ENCODE measurements at regions not wholly inside any gene's neighbourhood (a gene's known extent, or its start where the extent isn't known, plus 50 kb on each side); places are given as distances from the start of the nearest gene placed in this dataset.

DNA sequence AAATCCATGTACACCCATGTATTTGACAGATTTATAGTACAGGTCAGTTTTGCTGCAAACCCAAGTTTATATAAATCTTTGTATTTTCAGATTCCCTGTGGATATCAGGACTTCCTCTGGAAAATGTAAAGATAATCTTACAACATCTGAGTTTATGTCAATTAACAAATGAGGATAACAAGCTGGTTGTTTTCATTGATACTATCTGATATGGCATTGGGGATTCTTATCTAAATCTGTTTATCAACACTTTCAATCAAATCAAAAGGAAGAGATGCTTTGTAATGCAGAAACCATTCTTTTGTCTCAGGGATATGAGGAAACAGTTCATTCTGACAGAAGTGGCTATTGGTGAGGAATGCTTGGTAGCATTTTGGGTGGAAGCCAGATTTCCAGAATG, 64.9 kb upstream of the FAM204A start:
- Mint-ChIP-seq H3K4me3 (no peak overlapping the region), H3K27ac (no peak overlapping the region), H3K27me3 (ENCODE audit: low read depth) (peaks cover 2% of the 10 kb centered on the region), H3K4me1 (ENCODE audit: low read depth) (no peaks in the 10 kb centered on the region), H3K9me3 (no peaks in the 10 kb centered on the region), H3K36me3 (ENCODE audit: low read depth) (no peaks in the 10 kb centered on the region)
- DNase-seq (ENCODE audit: low spot score), result no peak

DNA sequence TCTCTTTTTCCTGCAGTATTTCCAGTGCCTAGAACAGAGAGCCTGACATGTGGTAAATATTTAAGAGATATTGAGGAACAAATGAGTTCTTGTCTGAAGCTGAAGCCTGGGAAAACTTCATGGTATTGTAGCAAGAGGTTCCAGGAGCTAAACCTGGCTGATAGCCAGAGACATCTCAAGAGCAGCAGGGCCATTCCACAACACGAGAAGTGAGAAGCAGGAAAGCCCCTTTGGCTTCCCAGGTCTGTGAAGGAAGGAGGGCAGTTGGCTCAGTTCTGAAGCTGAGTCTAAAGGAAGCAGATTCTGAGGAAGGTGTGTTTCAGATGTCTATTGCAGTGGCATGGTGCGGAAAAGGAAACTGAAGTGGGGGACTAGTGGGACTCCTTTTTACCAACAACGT, 63.8 kb upstream of the FAM204A start:
- Mint-ChIP-seq H3K27me3 (ENCODE audit: low read depth) (peaks cover 2% of the 10 kb centered on the region), H3K4me3 (no peak overlapping the region), H3K4me1 (ENCODE audit: low read depth) (no peaks in the 10 kb centered on the region), H3K27ac (no peak overlapping the region), H3K9me3 (no peaks in the 10 kb centered on the region), H3K36me3 (ENCODE audit: low read depth) (no peaks in the 10 kb centered on the region)
- no peak for DNase-seq (ENCODE audit: low spot score)

DNA sequence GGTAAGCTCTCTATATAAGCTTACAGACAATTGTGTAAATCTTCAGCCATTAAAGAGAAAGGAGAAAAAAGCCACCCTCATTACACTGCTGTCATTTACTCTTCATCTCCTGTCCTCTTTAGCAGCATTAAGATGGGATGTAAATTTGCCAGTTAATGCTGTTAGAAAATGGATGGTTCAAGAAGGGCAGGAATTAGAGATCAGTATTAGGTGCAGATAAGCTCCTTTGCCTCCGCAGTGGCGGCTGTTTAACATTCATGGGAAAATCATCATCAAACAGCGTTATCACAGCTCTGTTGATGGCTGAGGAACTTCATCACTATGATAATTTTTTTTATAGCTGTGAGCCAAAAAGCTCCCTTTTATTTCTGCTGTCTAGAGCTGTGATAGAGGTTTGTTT, 61.8 kb upstream of the FAM204A start:
- Mint-ChIP-seq H3K27ac (no peak overlapping the region), H3K36me3 (ENCODE audit: low read depth) (no peaks in the 10 kb centered on the region), H3K9me3 (no peaks in the 10 kb centered on the region), H3K27me3 (ENCODE audit: low read depth) (peaks cover 2% of the 10 kb centered on the region), H3K4me3 (no peak overlapping the region), H3K4me1 (ENCODE audit: low read depth) (no peaks in the 10 kb centered on the region)
- no peak for DNase-seq (ENCODE audit: low spot score)

DNA sequence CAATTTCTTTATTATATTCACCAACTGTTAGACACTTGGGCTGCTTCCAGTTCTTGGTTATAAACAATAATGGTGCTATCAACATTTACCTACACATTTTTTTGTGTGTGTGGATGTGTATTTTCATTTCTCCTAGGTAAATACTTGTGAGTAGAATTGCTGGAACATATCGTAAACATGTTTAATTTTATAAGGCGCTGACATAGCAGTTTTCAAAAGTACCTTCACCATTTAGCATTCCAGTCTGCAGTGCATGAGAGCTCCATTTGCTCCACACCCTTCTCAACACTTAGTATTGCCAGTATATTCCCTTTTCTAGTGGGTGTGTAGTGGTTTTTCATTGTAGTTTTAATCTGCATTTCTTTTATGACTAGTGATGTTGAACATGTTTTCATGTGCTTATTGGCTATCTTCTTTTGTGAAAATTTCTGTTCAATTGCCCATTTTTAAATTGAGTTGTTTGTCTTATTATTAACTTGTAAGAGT, 59.6 kb upstream of the FAM204A start:
- H3K36me3 Mint-ChIP-seq (ENCODE audit: low read depth), result no peaks in the 10 kb centered on the region
- no peak for DNase-seq (ENCODE audit: low spot score)
- H3K27ac Mint-ChIP-seq, result no peak overlapping the region
- H3K9me3 Mint-ChIP-seq, result no peaks in the 10 kb centered on the region
- no peak overlapping the region for H3K4me3 Mint-ChIP-seq
- peaks cover 6% of the 10 kb centered on the region for H3K27me3 Mint-ChIP-seq (ENCODE audit: low read depth)
- no peaks in the 10 kb centered on the region for H3K4me1 Mint-ChIP-seq (ENCODE audit: low read depth)

DNA sequence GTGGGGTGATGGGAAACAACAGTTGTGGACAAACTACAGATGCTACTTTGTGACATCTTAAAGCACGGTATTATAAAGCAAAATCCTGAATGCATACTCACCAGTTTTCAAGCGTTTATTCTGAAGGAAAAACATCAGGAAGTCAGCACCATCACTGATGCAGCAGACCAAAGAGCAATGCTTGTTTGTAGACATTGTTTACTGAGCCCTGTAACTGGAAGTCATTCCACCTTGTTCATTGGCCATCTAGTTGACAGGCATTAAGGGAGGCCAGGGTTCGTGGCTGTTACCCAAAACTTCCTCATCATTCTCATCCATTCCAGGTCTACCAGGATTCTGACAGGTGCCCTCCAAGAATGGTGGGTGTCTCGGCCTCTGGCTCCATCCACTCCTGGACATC, 55.3 kb upstream of the FAM204A start:
- no peaks in the 10 kb centered on the region for H3K4me1 Mint-ChIP-seq (ENCODE audit: low read depth)
- no peak for DNase-seq (ENCODE audit: low spot score)
- no peak overlapping the region for H3K4me3 Mint-ChIP-seq
- H3K27ac Mint-ChIP-seq, result no peak overlapping the region
- H3K27me3 Mint-ChIP-seq (ENCODE audit: low read depth), result peaks cover 4% of the 10 kb centered on the region
- no peaks in the 10 kb centered on the region for H3K9me3 Mint-ChIP-seq
- no peaks in the 10 kb centered on the region for H3K36me3 Mint-ChIP-seq (ENCODE audit: low read depth)

DNA sequence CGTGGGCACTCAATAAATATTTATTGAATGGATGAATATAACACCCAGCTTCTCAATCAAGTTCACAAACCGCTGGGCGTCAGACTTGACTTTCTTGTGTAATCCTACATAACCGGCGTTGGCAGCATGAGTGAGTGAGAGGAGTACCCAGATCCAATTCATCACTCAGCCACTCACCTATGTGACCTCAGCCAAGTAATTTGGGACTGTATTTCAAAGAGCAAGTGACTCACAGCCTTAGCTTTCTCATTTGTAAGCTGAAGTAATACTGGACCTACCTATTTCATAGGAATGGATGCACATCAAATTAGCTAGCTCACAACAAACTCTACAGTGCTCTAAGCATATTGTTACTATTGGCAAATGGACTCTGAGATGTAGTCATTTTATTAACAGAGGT, 53.8 kb upstream of the FAM204A start:
- Mint-ChIP-seq H3K4me3 (no peak overlapping the region), H3K36me3 (ENCODE audit: low read depth) (no peaks in the 10 kb centered on the region), H3K27ac (no peak overlapping the region), H3K27me3 (ENCODE audit: low read depth) (peaks cover 4% of the 10 kb centered on the region), H3K4me1 (ENCODE audit: low read depth) (no peaks in the 10 kb centered on the region), H3K9me3 (no peaks in the 10 kb centered on the region)
- DNase-seq (ENCODE audit: low spot score), result no peak

DNA sequence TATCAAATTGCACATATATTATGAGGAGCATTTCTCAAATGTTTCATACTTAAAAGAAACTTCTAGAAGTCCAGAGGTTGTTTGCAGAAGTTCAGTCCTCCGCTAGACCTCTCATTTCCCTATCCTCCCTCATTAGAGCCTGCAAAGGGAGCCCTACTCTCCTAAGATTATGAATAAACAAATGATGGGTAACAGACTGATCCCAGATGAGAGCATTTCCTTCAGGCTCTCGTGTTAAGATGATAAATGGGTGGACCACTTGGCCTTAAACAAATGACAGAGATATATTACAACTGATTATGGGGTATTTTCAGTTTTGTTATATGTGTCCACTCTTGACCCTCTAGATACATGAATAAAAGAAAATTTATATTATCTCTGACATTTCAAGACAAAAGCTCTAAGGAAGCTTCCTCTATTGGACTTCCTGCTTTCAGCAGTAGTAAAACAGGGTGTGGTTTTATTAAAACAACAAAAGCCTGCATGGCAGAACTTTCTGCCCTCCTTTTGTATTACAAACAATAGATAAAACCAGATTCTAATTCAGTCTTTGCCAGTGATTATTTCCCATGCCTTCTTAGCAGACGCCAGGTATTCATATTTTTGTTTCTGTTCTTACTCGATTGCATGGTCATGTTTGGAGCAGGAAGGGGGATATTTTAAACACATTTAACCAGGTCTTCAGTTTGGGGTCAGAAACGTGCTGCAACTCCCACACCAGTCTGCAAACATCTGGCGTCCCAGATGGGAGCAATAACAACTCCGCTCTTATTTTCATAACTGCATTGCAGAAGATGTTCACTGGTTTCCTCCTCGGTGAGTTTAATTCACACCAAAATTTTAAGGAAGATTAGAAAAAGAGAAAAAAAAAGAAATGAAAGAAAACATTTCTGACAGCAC, 52.4 kb upstream of the FAM204A start:
- Mint-ChIP-seq H3K36me3 (ENCODE audit: low read depth) (no peaks in the 10 kb centered on the region), H3K4me1 (ENCODE audit: low read depth) (no peaks in the 10 kb centered on the region), H3K9me3 (no peaks in the 10 kb centered on the region), H3K27ac (no peak overlapping the region), H3K27me3 (ENCODE audit: low read depth) (peaks cover 4% of the 10 kb centered on the region), H3K4me3 (no peak overlapping the region)
- DNase-seq (ENCODE audit: low spot score), result no peak

DNA sequence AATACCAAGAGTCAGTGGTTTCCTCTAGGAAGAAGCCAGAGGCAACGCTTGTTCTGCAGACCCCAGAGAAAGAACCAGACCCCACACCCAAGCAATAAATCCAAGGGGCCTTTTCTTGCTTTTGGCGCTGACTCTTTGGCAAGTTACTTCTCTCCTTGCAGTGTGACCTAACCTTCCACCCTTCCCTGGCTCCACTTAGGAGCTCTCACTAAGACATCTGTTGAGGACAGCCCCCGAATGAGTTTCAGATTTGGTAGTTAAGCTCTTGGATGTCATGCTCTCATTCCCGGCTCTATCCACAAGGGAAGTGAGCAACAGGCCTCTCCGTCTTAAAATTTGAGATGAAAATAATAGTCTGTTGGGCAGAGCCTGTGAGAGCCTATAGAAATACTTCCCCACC, 50.6 kb upstream of the FAM204A start:
- Mint-ChIP-seq H3K27ac (no peak overlapping the region), H3K36me3 (ENCODE audit: low read depth) (no peaks in the 10 kb centered on the region), H3K4me1 (ENCODE audit: low read depth) (no peaks in the 10 kb centered on the region), H3K27me3 (ENCODE audit: low read depth) (peaks cover 6% of the 10 kb centered on the region), H3K4me3 (no peak overlapping the region), H3K9me3 (no peaks in the 10 kb centered on the region)
- DNase-seq (ENCODE audit: low spot score), result no peak
